T-helper 22 cell (primary cell): ENCODE measurements at regions not wholly inside any gene's neighbourhood (a gene's known extent, or its start where the extent isn't known, plus 50 kb on each side); places are given as distances from the start of the nearest gene placed in this dataset.
"Not testable (repeated sequence)": the region's sequence is repeated elsewhere in the genome, so short reads cannot be mapped to it uniquely, and the experiment has no call there.

ENCODE experiments used
- DNase-seq: peaks from one replicate; pipeline ENCODE4 v3.0.0-alpha.2; 2020; ENCODE audit warnings: low read depth

DNA sequence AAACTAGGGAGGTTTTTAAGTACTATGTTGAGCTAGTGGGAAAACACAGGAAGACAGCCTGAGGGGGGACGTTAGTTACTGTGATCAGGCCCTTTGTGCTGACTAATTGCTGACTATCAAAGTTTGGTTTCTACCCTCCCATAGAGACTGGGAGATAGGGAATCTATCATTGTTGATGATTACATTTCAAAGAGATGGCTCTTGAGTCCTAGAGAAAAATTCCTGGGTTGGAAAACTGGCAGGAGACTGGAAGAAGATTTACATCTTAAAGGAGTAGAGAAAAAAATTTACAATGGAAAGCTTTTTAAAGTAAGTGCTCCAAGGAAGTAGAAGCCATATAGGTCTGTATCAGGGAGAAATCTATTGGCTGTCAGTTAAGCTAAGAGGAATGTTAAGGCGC, 522.0 kb upstream of the KLHL1 start:
- no peak for DNase-seq

DNA sequence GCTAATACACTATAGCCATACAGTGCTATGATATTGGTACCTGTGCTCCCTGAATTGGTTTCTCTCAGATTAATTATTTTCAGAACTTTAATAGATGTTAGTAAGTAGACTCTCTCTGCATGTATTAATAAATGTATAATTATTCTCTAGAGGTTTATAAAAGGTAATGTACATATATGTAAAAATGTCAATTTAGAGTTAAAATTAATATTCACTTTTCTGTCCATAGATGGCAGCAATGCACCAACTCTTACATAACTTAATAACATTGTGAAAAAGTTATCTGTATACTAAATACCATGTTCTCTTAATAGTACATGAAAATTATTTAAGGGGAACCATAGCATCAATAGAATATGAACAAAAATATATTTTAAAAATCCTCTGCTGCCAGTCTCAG, 515.0 kb upstream of the KLHL1 start:
- no peak for DNase-seq

DNA sequence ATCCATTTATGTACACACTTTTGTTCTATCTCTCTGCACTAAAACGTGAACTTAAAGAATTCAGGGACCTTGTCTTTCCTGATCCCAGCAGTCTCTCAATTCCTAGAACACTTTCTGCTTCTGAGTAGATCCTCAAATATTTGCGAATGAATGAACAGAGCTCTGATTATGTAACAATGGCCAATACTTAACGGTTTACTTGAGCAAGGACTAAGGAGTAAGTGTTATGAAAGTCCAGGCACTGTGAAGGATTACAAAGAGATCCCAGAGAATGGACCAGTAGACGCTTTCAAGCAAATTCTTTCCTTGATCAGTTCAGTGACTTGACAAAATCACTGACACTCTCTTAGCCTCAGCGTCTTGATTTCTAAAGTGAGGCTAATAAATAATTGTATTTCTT, 514.5 kb upstream of the KLHL1 start:
- DNase-seq, result no peak

DNA sequence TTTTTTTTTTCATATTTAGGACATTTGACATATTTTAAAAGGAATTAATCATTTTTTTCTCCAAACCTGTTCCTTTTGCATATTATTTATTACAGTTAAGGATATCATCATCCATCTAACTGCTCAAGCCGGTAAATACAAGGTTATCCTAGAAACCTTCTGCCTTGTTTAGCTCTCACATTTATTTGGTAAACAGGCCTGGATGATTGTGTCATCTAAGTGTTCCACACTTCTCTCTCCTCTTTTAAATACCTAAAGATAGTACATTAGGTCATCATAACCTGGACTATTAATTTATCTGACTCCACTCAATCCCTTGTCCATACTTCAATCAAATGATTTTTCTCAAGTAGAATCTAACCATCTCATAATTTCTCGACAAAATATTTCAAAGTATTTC, 511.7 kb upstream of the KLHL1 start:
- DNase-seq, result no peak

DNA sequence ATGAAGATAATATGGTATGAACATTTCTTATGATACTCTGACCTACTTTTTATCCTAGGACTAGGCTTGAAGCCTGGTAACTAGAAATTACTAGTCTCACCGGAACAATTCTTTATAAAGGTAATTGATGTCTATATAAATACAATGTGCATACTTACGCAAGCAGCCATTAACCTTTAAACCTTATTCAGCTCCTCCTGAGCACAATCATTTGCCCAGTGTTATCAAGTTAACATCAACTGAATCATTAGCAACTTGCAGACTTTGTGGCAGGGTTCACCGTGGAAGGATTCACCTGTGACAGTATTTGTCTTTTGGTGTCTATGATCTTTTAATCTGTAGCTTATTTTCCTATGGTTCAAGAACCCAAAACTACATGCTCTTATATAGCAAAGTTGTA, 508.6 kb upstream of the KLHL1 start:
- DNase-seq, result no peak

DNA sequence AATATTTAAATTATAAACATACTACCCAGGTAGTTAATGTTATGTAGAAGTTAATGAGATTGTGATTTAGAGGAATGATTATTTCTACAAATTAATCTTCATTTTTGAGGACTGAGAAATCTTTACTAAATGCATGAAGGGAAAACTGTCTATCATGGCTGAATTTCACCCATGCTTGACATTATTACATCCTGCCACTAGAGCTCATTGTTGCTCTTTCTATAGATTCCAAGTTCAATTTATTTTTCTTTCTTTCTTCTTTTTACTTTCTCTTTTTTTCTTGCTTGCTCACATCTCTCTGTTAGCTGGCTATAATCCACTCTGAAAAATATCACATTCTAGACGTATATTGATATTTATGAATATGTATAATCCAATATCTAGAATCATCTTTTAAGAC, 505.0 kb upstream of the KLHL1 start:
- DNase-seq, result no peak

DNA sequence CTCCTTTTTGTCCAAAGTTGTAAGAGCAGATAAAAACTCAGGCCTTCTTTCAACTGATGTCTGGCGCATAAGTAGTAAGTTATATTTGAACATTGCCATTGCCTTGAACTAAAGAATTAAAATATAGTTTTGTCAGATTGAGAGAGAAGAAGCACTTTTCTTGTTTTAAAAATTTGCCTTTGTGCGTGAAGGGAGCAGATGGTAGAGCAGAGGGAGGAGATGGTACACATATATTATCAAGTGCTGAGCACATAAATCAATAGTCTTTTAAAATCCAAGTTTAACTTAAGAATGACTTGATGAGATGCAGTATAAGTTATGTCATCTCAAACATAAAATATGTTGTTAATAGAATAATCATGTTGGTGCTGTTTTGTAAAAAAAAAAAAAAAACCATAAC, 504.6 kb upstream of the KLHL1 start:
- DNase-seq, result no peak

DNA sequence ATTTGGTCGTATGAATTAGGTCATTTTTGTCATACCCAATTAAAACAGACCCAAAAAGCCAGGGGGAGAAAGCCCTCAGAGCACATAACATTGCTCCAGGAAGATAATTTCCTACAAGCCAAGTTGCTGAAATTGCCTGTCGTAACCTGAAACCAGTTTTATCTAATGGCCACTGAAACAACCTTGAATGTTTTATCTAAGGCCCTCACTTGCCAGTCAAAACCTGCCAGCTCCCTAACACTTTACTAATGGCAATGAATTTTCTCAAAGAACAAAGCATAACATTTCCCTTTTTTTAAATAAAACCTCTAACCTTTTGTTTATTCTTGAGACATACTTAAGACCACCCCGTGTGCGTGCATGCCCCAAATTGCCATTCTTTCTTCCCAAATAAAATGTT, 496.2 kb upstream of the KLHL1 start:
- DNase-seq, result no peak

DNA sequence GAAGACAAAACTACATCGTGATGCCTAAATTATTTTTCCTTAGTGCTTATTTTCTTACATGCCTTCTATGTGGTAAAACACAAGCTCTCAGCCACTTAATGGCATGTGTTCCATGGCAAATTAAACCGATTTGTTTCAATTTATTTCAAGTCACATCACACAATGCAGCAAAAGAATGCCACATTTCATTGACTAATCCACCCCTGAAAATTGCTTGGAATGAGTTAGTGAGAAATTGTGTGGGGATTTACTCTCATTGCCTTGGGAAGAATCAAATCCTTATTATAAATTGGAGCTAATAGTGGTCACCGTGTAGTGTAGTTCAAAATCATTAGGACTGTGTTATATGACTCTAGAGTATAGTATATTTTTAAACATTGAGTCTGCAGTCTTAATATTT, 485.5 kb upstream of the KLHL1 start:
- DNase-seq, result no peak

DNA sequence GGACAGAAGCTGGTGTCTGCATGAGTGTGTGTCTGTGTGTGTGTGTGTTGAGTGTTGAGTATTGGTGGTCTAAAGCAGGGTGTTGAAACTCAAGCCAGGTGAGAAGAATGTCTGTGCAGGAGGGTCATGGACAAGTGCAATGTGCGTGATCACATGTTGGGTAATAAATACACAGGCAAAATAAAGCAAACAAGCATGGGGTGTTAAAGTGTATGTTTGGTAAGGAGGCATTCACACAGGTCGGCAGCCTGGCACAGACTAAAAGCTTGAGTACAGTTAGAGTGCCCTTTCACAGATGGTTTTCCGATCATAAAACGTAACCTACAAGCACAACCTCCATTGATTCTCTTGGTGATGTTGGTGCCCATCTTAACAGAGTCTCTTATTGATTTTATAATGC, 476.9 kb upstream of the KLHL1 start:
- no peak for DNase-seq

DNA sequence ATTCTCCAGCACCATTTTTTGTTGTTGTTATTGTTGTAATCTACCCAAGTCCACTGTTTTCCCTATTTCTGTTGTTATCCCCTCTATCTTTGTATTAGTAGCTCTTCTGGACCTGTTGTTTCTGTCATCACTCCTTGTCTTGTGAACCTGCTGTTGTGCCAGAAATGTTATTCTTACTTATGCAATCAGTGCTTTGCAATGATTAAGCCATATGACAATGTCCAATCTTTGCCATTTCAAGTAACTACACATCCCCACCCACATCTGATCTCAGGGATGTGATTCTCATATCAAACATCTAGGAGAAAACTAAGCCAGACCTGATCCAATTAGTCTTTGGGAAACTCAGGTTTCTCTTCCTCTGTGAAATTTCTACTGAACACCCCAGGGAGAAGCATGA, 472.6 kb upstream of the KLHL1 start:
- no peak for DNase-seq

DNA sequence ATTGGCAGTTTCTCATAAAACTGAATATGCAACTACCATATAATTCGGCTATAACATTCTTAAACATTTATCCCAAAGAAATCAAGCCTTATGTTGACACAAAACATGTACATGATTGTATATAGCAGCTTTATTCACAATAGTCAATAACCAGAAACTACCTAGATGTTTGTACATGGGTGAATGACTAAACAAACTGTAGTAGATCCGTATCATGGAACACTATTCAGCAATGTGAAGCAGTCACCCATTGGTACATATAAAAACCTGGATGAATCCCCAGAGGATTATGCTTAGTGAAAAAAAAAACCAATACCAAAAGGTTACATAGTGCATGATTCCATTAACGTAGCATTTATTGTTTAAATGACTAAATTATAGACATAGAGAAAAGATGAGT, 471.7 kb upstream of the KLHL1 start:
- no peak for DNase-seq

DNA sequence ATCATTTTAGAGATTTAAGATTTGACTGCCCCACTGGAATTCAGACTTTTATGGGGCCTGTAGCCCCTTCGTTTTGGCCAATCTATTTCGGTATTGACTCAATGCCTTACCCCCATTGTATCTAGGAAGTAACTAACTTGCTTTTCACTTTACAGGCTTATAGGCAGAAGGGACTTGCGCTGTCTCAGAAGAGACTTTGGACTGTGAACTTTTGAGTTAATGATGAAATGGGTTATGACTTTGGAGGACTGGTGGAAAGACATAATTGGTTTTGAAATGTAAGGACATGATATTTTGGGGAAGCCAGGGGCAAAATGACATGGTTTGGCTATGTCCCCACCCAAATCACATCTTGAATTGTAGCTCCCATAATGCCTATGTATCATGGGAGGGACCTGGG, 463.0 kb upstream of the KLHL1 start:
- DNase-seq, result no peak

DNA sequence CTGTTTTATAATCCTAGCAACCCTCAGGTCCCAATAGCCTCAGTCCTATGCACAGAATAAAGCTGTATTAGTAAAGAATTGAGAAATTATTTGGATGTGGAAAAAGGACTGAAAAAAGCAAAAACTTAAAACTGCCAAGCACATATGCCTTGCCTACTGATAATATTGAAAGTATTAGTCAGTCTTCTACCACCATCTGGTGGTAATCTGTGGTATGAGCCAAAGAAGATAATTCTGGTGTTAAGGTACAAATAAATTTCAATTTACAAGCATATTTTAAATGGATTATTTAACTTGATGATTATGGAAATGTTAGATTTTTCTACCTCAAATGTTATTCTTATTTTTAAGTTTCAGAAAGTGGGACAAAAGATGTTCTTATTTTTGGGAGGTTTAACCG, 460.3 kb upstream of the KLHL1 start:
- DNase-seq, result no peak

DNA sequence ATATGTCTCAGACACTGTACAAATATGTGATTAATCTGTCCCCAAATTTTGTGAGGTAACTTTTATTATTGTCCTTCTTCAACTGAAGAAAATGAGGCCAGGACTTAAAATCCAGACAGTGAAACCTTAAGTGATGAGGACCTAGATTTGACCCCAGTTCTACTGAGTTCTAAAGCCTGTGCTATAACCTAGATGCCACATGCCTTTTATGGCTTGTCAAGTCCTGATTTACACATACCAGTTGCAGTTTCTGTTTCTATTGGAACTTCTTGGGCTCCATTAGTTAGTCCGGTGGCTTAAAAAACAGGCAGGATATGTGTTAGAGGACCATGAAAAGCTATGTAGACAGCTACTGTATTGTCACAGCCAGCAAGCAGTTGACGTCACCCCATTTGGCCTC, 436.5 kb upstream of the KLHL1 start:
- no peak for DNase-seq

DNA sequence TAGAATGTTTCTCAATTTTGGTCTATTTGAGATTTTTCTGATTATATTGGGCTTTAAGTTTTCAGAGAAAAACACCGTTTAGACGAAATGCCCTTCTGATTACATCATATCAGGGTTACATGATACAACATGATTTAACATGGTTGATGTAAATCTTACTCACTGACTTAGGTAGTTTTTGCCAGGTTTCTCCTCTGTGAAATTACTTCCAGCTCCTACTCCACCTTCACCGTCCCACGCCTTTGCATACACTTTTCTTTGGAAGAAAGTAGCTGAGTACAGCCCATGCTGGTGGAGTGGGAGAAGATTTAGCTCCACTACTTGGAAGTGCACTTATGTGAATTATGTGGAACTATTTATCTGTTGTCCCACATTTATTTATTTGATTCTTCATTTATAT, 433.2 kb upstream of the KLHL1 start:
- DNase-seq, result no peak

DNA sequence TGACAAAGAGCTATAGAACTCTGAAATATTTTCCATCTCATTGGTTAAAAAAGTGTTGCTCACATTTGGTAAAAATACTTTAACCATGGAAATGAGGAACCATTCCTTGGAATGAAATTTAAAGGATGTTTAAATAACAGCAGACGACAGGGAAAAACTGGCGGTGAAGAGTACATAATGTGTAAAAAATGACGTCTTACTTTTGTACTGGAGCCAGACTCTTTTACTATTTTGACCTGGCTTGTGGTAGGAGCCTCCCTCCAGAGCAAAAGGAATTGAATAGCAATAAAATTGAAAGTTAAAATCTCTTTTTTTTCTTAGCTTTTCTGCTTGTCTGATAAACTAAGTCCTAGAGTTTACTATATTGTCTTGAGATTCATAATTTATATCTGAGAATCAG, 426.2 kb upstream of the KLHL1 start:
- DNase-seq, result no peak

DNA sequence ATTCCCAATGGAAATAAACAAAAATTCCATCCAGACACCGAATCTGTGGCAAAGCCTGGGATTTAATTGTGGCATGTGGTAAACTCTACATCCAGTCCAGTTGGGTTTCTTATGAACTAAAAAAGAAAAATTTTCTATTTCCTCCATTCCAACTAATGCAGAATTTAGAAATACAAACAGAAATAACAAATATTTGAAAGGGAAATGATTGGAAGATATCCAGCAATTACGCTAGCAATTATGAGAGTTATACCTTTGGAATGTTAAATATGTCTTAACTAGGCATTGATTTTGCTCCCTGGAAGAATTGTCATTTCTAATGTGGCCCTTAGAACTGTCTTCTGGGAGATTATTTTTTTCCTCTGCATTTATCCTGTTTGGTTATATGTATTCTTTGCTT, 421.4 kb upstream of the KLHL1 start:
- no peak for DNase-seq

DNA sequence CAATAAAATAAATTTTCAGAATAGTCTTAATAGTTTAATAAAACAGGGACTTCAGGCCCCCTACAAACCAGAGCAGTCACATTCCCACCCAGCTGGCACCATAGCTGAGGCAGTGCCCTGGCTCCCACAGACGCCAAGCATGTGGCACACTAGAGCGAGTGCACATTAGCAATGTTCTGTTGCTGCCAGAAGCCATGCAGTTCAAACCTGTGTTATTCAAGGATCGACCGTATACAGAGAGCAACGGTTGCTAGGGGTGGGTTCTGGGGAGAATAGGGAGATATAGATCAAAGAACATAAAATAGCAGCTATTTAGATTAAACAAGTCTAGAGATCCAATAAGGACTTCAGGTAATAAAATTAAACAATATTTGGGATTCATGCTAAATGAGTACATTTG, 419.3 kb upstream of the KLHL1 start:
- DNase-seq, result no peak

DNA sequence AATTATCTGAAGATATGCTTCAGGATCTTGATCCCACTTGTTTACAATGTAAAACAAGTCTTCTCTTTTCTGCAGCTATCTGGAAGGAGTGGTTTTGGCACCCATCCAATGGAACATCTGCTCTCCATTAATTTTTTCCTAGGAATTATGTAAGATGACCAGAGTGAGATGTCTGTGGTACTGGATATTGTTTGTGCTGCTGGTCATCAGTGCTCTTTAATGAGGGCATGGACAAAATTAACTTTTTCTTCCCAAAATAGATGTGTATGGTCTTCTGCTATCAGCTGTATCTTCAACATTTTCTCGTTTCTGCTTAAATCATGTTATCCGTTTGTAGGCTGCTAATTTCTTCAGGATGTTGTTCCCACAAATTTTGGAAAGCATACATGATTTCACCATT, 415.4 kb upstream of the KLHL1 start:
- no peak for DNase-seq

DNA sequence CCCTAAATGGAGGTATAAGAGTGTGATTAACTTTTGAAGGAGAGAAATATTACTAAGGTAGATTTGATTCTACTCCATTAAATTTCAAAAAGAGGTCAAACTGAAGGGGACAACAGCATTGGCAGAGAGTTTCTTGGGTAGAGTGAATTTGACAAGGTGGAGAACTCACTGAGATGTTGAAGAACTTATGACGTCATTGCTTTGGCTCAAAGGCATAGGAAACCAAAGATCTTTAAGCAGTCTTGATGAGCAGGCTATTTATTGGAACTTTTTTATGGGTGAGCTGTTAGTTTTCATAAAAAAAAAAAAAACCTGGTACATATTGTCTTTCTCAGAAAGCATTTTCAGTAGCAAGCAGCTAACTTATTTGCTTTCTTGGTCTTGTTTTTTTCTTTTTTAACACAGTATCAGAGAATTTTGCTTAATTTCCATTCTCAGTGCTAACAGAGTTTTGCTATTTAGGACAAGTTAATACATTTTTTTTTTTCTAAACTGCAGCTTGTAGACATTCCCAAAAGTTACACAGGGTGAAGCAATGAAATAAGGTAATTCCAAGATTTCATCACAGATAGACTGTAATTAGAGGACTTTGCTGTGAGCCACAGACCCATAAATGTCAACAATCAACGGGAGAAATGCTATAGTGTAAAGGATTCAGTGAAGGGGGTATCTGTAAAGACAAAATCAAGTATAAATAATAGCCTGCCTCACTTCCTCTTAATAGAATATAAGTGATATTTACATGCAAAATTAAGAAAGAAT, 412.2 kb upstream of the KLHL1 start:
- DNase-seq, result no peak

DNA sequence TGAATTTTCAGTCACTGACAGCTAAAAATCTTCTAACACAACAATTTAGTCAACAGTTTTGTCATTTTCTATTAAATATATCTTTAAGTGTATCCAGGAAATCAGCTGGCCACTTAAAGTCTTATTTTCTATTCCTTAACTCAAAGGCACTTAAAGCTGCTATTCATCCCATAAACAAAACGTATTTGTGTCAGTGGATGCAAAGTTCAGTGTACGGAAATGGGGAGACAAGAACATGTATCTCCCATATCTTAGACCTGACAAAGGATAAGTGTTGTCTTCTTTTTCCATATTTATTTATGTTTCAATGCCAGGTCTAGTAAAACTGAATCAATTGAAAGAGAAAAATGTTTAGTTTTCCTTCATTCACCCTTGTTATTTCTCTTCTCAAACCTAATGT, 409.8 kb upstream of the KLHL1 start:
- no peak for DNase-seq

DNA sequence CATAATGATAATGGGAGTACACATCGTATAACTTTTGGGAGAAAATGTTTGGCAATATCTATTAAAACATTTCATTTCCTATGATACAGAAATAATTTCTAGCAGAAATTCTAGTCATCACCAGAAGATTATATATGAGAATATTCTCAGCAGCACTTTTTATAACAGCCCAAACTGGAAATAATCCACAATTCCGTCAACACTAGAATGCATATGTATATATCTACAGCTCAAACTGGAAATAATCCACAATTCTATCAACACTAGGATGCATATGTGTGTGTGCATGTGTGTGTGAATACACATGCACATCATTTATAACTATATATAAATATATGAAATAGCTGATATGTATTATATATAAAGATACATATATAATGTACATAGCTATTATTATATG, 408.0 kb upstream of the KLHL1 start:
- DNase-seq, result no peak

DNA sequence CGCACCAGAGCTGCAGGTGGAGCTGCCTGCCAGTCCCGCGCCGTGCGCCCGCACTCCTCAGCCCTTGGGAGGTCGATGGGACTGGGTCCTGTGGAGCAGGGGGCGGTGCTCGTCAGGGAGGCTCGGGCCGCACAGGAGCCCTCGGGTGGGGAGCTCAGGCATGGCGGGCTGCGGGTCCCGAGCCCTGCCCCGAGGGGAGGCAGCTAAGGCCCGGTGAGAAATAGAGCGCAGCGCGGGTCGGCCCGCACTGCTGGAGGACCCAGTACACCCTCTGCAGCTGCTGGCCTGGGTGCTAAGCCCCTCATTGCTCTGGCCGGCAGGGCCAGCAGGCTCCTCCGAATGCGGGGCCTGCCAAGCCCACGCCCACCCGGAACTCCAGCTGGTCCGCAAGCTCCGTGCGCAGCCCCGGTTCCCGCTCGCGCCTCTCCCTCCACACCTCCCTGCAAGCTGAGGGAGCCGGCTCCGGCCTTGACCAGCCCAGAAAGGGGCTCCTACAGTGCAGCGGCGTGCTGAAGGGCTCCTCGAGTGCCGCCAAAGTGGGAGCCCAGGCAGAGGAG, 403.7 kb upstream of the KLHL1 start:
- not testable (repeated sequence) for DNase-seq
